ENCODE measurements at regions not wholly inside any gene's neighbourhood (a gene's known extent, or its start where the extent isn't known, plus 50 kb on each side); places are given as distances from the start of the nearest gene placed in this dataset.

DNA sequence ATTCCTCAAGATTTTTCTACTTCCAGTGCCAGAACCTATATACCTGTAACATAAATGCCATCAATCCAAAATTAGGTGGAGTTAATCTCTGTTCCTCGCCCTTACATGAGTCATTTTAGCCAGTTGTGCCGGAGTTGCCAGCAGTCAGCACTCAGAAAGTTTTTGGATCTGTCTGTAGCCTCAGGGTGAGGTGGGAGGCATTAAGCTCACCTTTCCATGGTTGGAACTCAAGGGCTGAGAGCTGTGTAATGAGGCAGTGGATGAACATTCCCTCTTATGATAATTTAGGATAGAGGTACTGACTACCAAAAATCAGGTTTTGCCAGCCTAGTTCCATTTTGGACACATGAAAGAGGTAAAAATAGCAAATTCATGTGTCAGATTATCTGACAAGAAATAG, 1553.1 kb upstream of the ADGRL3 start:
- TF ChIP-seq, protein P1, sequence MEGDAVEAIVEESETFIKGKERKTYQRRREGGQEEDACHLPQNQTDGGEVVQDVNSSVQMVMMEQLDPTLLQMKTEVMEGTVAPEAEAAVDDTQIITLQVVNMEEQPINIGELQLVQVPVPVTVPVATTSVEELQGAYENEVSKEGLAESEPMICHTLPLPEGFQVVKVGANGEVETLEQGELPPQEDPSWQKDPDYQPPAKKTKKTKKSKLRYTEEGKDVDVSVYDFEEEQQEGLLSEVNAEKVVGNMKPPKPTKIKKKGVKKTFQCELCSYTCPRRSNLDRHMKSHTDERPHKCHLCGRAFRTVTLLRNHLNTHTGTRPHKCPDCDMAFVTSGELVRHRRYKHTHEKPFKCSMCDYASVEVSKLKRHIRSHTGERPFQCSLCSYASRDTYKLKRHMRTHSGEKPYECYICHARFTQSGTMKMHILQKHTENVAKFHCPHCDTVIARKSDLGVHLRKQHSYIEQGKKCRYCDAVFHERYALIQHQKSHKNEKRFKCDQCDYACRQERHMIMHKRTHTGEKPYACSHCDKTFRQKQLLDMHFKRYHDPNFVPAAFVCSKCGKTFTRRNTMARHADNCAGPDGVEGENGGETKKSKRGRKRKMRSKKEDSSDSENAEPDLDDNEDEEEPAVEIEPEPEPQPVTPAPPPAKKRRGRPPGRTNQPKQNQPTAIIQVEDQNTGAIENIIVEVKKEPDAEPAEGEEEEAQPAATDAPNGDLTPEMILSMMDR (IDR thresholded peaks at IDR 0.05): no peak
- no peak for TF ChIP-seq POLR2A (IDR thresholded peaks at IDR 0.05)
